Pancreas (tissue), 10 donors: ENCODE measurements at regions not wholly inside any gene's neighbourhood (a gene's known extent, or its start where the extent isn't known, plus 50 kb on each side); places are given as distances from the start of the nearest gene placed in this dataset.
A peak's percentile ranks its signal among the peaks of the same experiment; 100 is the strongest.

ENCODE experiments used
- ATAC-seq, 4 donors: fragments of 200-7000 bp; cut with Tn5 transposase; one replicate each; pipeline versions ENCODE4 v1.8.0 to v1.9.1; 2020; ENCODE audit warnings: mild to moderate bottlenecking in 4 of 4, moderate library complexity in 4 of 4
- DNase-seq, 6 donors: peaks; one replicate each; pipeline ENCODE4 v3.0.0-alpha.2; 2020
- FAIRE-seq: peaks from 2 replicates; lab custom pipeline; 2012; peaks lifted over from hg19 to GRCh38; lab: Jason Lieb, UNC
- H3K27ac ChIP-seq, 4 donors: fragments of 200-600 bp; sonication (generic); 1 replicate in 3 of 4; 2 replicates in 1 of 4; pipeline versions ENCODE4 v1.5.0 to v1.8.0; 2020
- H3K27me3 ChIP-seq, 4 donors: fragments of 200-600 bp; one replicate each; pipeline ENCODE4 v1.8.0; 2021
- H3K36me3 ChIP-seq, 3 donors: fragments of 200-600 bp; sonication (generic) in 1 of 3; one replicate each; pipeline versions ENCODE4 v1.5.0 to v1.8.0; 2020 to 2021
- H3K4me1 ChIP-seq, 3 donors: fragments of 200-600 bp; one replicate each; pipeline ENCODE4 v1.8.0; 2021
- H3K4me3 ChIP-seq, 4 donors: fragments of 200-600 bp; sonication (generic) in 2 of 4; one replicate each; pipeline versions ENCODE4 v1.5.0 to v1.8.0; 2020 to 2021
- H3K9me3 ChIP-seq, 4 donors: fragments of 200-600 bp; one replicate each; pipeline ENCODE4 v1.8.0; 2021
- CTCF ChIP-seq, 4 donors: fragments of 200-600 bp; sonication (generic) in 3 of 4; IDR thresholded peaks; one replicate each; pipeline versions ENCODE4 v1.5.0 to v1.8.0; 2021; ENCODE audit warnings: antibody characterized with exemption in 4 of 4
- WGBS, 2 donors: extraction: QIAGEN DNeasy Blood & Tissue Kit; methylation state at CpG; one replicate each; pipeline ENCODE4 v1.1.7; 2013; 5-methylcytosine and 5-hydroxymethylcytosine counted together
- intact Hi-C, 3 donors: fragments of 100-400 bp; cut with DNase I; formaldehyde crosslinking; loops; one replicate each; pipeline versions ENCODE4 v1.11.1 to v1.14.2; 2022
- donor health status: healthy with polysubstance abuse.
- donor health status: DM: no; HTN: no; CAD: no; lungs with moderate emphysema.
- donor health status: DM: no; HTN: no; CAD: no.
- donor health status: control.
- donor health status: control.
- donor health status: Bipolar disorder and iron deficiency.
- donor health status: DM: yes; HTN: yes; CAD: no.
- donor health status: DM: no; HTN: no; CAD: no.
- donor health status: DM: no; HTN: no; CAD: no.
- donor health status: DM: yes; HTN: yes; CAD: no.

GRCh38 chr7:106460792-106461254, 176.0 kb upstream of the NAMPT start:
- no peaks in the 10 kb centered on the region for H3K9me3 ChIP-seq
- intact Hi-C loops = loop anchor here (5.0 to 10.0 kb wide), 2 partner anchors 284 to 286 kb away; no protein-coding TSS in a partner anchor

GRCh38 chr7:106459397-106460072, 174.8 kb upstream of the NAMPT start:
- DNase-seq (no peak), FAIRE-seq (no peak), ATAC-seq (no peak)
- intact Hi-C loops = loop anchor here (5.0 to 10.0 kb wide), 2 partner anchors 282 to 285 kb away; no protein-coding TSS in a partner anchor
- H3K27ac ChIP-seq = no peak overlapping the region
- H3K4me1 ChIP-seq = peaks cover 0 to 17% (median 0%) of the 10 kb centered on the region in 3 donors
- TF ChIP-seq CTCF (IDR thresholded peaks at IDR 0.05) = no peak
- no peaks in the 10 kb centered on the region for H3K9me3 ChIP-seq
- H3K27me3 ChIP-seq = no peaks in the 10 kb centered on the region
- no peak overlapping the region for H3K4me3 ChIP-seq
- no peaks in the 10 kb centered on the region for H3K36me3 ChIP-seq
- 86 to 91% methylated on average over 7 of the region's 7 CpGs for WGBS, 2 donors

More at GRCh38 chr7:106460792-106461254, 176.0 kb upstream of the NAMPT start:
- Histone ChIP-seq H3K27ac (peak overlapping the region in 1 of 4 donors; percentile 12), H3K27me3 (no peaks in the 10 kb centered on the region), H3K4me1 (peaks cover 0 to 17% (median 0%) of the 10 kb centered on the region in 3 donors), H3K4me3 (no peak overlapping the region), H3K36me3 (no peaks in the 10 kb centered on the region)
- 38 to 49% methylated on average over 6 of the region's 6 CpGs for WGBS, 2 donors
- TF ChIP-seq CTCF (IDR thresholded peaks at IDR 0.05) = no peak
- no peak for DNase-seq
- FAIRE-seq = no peak
- ATAC-seq = peak in 2 of 4 donors; percentile 30 to 59

- Histone ChIP-seq H3K4me1 (peaks cover 0 to 17% (median 0%) of the 10 kb centered on the region in 3 donors), H3K4me3 (no peak overlapping the region), H3K36me3 (no peaks in the 10 kb centered on the region), H3K27me3 (no peaks in the 10 kb centered on the region), H3K9me3 (no peaks in the 10 kb centered on the region), H3K27ac (no peak overlapping the region)
- WGBS, 2 donors = 94 to 95% methylated on average over 4 of the region's 4 CpGs
- intact Hi-C loops = no loop called here
- TF ChIP-seq CTCF (IDR thresholded peaks at IDR 0.05) = no peak
- no peak for FAIRE-seq
- no peak for ATAC-seq
- DNase-seq = no peak
Measured at GRCh38 chr7:106457678-106458077, 172.9 kb upstream of the NAMPT start.

GRCh38 chr7:106456329-106456728, 171.5 kb upstream of the NAMPT start:
- Histone ChIP-seq H3K27ac (peak overlapping the region in 2 of 4 donors; percentile 33 to 55), H3K4me1 (peaks cover 0 to 11% (median 0%) of the 10 kb centered on the region in 3 donors), H3K4me3 (no peak overlapping the region), H3K27me3 (no peaks in the 10 kb centered on the region), H3K9me3 (no peaks in the 10 kb centered on the region), H3K36me3 (no peaks in the 10 kb centered on the region)
- peak in 1 of 6 donors; percentile 27 for DNase-seq
- intact Hi-C loops = no loop called here
- FAIRE-seq = no peak
- TF ChIP-seq CTCF (IDR thresholded peaks at IDR 0.05) = no peak
- peak; percentile 51 to 71 (median 60) for ATAC-seq
